ENCODE measurements at regions not wholly inside any gene's neighbourhood (a gene's known extent, or its start where the extent isn't known, plus 50 kb on each side); places are given as distances from the start of the nearest gene placed in this dataset.

DNA sequence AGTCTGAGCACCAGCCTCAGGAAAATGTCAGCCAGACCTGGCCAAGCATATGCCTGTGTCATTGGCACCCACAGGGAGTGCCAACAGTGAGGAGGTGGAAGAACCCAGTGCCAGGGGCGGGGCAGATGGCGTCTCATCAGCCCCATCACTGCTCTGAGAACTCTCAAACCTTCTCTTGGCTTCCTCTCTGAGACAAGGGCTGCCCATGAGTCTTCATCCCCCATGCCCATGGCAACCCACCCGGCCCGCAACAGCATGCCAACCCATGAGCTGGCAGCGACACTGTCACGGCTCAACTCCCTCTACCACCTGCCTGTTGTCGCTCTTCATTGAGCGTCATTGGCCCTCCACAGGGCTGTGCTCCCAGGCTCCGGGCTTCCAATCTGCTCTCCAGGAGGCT lies 340.5 kb downstream of the BUD13 start:
- TF ChIP-seq SP1 (IDR thresholded peaks at IDR 0.05) = no peak
- TF ChIP-seq CTCF (IDR thresholded peaks at IDR 0.05; ENCODE audit: low read depth, low read length, missing input control) = no peak
- no peak for TF ChIP-seq MAX (IDR thresholded peaks at IDR 0.05)
- no peak for TF ChIP-seq NR2F2 (IDR thresholded peaks at IDR 0.05)
- no peak for TF ChIP-seq RXRA (IDR thresholded peaks at IDR 0.05)
- TF ChIP-seq TAF1 (conservative IDR thresholded peaks at IDR 0.05) = no peak
